Stimulated activated effector memory CD8-positive, alpha-beta T cell treated with anti-CD3 and anti-CD28 coated beads, Interleukin-12 subunit alpha, Interleukin-12 subunit beta, amount 100 ng/mL, for 72 hours (primary cell): ENCODE measurements at regions not wholly inside any gene's neighbourhood (a gene's known extent, or its start where the extent isn't known, plus 50 kb on each side); places are given as distances from the start of the nearest gene placed in this dataset.
A peak's percentile ranks its signal among the peaks of the same experiment; 100 is the strongest.

Source experiments
- ATAC-seq: fragments of 150-1000 bp; cut with Tn5 transposase; 2 replicates; pipeline ENCODE4 v1.10.0; 2021
- DNase-seq, 2 donors: peaks; one replicate each; pipeline ENCODE4 v3.0.0; 2021 to 2022; ENCODE audit warnings: low spot score in 2 of 2
- H3K27ac Mint-ChIP-seq: one replicate; pipeline ENCODE4 v1.8.0; 2022; ENCODE audit warnings: mild to moderate bottlenecking, mixed read lengths
- H3K36me3 Mint-ChIP-seq: one replicate; pipeline ENCODE4 v1.8.0; 2022; ENCODE audit warnings: mild to moderate bottlenecking, mixed read lengths
- H3K4me1 Mint-ChIP-seq: one replicate; pipeline ENCODE4 v1.8.0; 2022; ENCODE audit warnings: mixed read lengths
- H3K4me3 Mint-ChIP-seq: one replicate; pipeline ENCODE4 v1.8.0; 2022; ENCODE audit warnings: mild to moderate bottlenecking, mixed read lengths
- H3K9me3 Mint-ChIP-seq: one replicate; pipeline ENCODE4 v1.8.0; 2022; ENCODE audit warnings: mixed read lengths

DNA sequence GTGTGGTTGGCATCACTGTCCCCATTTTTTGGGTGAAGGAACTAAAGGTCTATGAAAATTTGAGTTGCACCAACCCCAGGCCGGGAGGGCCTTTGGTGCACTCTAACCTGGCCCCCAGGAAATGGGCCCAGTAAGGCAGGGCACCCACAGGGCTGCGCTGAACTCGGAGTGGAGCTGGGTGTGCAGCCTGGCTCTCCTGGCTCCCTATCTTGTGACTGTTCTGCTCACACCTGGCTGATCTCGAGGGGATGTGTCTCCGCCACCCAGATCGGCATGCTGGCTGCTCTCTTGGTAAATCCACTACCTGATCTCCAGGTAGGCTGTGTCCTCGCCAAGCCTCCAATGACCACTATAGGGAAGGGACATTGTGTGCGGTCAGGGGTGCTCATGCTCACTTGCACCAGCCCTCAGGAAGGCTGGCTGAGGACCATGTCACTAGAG is 259.8 kb downstream of the NSG2 start:
- Mint-ChIP-seq H3K27ac (no peak overlapping the region), H3K9me3 (no peaks in the 10 kb centered on the region), H3K4me3 (no peak overlapping the region), H3K4me1 (no peaks in the 10 kb centered on the region), H3K36me3 (no peaks in the 10 kb centered on the region)
- ATAC-seq (no peak), DNase-seq (no peak)

DNA sequence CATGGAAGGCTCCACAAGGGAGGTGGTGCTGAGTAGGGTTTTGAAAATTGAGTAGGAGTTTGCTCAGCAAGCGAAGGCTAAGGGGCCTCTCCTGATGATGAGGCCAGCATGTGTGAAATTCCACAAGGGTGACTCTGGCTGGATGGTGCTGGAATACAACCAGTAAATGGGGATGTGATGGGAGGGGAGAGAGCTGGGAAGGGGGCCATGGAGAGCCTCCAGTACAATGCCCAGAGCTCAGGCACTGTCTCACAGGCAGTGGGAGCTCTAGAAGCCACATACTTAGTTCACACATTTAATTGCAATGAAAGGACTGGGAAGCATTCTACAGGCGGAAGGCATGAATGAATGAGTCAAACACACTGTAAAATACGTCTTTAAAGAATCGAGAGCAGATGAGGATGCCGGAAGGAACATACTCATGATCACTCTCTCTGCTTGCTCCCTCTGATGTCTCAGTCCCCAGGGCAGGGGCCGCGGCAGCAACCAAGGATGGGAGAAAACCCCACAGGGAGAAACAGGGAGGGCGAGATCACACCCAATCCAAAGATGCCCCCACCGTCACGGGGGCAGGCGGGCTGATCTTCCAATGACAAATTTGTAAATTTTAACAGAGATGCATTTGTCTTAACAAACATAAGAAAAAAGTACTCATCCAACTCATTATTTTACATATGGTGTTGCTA is 261.0 kb downstream of the NSG2 start:
- ATAC-seq (no peak), DNase-seq (no peak)
- Mint-ChIP-seq H3K27ac (no peak overlapping the region), H3K4me3 (no peak overlapping the region), H3K9me3 (no peaks in the 10 kb centered on the region), H3K36me3 (no peaks in the 10 kb centered on the region), H3K4me1 (no peaks in the 10 kb centered on the region)

DNA sequence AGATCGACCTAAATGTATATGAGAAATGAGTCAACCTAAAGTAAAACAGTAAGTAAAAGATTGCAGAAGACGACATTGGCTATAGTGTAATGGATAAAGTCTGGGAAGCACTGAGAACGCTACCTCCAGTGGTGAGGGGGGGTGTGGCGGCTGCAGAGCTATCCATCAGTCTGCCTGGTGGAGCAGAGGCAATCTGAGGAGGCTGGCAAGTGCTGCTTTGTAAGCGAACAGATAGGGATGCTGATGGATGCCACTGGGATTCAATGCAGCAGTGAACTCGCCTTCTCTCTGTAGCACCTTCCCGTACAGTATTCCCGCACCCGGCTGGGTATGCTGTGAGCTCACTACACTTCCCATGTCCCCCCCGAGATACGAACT is 261.5 kb downstream of the NSG2 start:
- ATAC-seq (no peak), DNase-seq (no peak)
- H3K4me3 Mint-ChIP-seq: no peak overlapping the region
- no peaks in the 10 kb centered on the region for H3K36me3 Mint-ChIP-seq
- H3K9me3 Mint-ChIP-seq: no peaks in the 10 kb centered on the region
- no peak overlapping the region for H3K27ac Mint-ChIP-seq
- H3K4me1 Mint-ChIP-seq: no peaks in the 10 kb centered on the region

DNA sequence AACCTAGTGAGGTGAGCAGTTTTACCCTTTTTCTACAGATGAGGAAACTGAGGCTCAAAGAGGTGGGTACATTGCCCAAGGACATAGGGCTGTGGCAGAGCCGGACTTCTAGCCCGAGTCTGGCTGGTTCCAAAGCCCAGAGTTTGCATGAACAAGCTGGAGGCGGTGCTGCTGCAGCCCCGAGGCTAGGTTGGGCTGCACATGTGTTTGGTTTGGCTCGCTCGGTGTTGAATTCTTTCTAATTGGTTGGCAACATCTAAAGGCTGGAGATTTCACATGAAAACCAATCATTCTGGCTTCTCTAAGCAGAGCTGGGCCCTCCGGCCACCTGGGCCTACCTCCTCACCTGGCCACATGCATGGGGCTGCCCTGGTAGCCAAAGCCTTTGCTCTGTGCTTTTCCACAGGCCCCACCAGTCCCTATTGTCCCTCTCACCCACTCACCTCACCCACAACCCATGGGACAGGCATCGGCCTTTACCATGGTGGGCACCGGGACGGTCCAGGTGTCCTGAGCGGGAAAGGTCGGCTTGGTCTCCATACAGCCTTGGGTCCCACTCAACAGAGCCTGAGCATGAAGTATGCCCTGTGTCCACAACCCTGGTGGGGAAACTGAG is 262.3 kb downstream of the NSG2 start:
- no peak for DNase-seq
- Mint-ChIP-seq H3K9me3 (no peaks in the 10 kb centered on the region), H3K27ac (no peak overlapping the region), H3K4me3 (no peak overlapping the region), H3K4me1 (no peaks in the 10 kb centered on the region), H3K36me3 (no peaks in the 10 kb centered on the region)
- ATAC-seq: no peak

DNA sequence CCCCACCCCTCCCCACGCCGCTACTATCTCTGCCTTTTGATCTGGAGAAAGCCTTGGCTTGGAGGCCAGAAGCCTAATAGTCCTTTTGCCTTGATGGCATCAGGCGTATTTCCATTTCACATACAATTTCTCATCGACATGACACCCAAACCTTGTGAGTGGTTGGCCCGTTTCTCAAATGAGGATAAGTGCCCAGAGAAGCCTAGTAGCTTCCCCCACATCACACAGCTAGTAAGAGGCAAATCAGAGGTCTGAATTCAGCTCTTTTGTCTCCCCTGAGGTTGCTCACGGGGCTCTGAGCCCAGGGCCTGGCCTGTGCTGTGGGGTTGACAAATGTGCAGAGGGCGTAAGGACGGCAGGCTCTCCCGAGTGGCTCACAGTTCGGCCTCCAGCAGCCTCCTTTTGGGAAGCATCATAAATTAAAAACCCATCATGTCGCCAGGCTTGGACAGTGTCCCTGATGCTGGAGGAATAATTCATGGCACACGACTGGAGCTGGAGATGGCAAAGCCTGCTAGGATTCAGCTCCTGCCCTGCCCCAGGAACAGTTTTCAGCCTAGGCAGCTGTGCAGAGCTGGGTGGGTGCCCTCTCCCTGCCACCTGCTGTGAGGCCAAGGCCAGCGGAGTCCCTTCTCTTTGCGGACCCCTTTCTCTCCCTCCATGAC is 263.8 kb downstream of the NSG2 start:
- Mint-ChIP-seq H3K4me3 (no peak overlapping the region), H3K27ac (no peak overlapping the region), H3K4me1 (no peaks in the 10 kb centered on the region), H3K36me3 (no peaks in the 10 kb centered on the region), H3K9me3 (no peaks in the 10 kb centered on the region)
- DNase-seq: no peak
- no peak for ATAC-seq

DNA sequence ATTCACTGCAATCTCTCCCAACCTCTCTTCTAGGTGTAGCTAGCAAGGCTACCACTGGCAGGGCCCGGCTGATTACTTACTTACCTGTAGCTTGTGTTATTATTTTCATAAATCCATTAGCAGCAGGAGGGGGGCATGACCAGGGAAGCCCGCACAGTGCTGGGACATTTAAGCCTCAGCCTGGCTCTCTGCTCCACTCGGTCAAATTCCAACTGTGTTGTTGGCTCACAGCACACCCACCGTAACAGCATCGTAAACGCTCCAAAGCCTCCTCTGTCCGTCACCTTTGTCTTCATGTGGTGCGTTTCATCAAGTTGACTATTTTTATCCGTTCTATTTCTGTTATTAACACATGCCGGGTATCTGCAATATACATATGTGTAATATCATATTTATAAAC is 264.7 kb downstream of the NSG2 start:
- Mint-ChIP-seq H3K9me3 (no peaks in the 10 kb centered on the region), H3K36me3 (no peaks in the 10 kb centered on the region), H3K27ac (no peak overlapping the region), H3K4me3 (no peak overlapping the region), H3K4me1 (no peaks in the 10 kb centered on the region)
- ATAC-seq: no peak
- no peak for DNase-seq

DNA sequence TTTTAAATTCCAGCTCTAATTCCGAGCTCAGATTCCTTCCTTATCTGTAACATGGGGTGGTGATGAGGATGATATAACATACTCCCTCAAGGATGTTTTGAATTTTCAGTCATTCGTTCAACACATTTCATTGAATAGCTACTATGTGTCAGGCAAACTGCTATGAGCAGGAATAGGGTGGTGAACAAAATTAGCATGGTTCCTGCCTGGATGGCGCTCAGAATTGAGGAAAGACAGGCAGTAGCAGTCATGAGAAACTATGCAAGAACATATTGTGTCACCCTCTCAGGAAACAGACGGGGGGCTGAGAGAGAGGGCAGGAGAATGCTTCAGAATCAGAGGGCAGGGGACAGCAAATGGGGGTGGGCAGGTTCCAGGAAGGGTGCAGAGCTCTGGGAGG is 265.2 kb downstream of the NSG2 start:
- ATAC-seq (no peak), DNase-seq (no peak)
- no peak overlapping the region for H3K27ac Mint-ChIP-seq
- H3K4me1 Mint-ChIP-seq: no peaks in the 10 kb centered on the region
- H3K9me3 Mint-ChIP-seq: no peaks in the 10 kb centered on the region
- H3K4me3 Mint-ChIP-seq: no peak overlapping the region
- no peaks in the 10 kb centered on the region for H3K36me3 Mint-ChIP-seq

DNA sequence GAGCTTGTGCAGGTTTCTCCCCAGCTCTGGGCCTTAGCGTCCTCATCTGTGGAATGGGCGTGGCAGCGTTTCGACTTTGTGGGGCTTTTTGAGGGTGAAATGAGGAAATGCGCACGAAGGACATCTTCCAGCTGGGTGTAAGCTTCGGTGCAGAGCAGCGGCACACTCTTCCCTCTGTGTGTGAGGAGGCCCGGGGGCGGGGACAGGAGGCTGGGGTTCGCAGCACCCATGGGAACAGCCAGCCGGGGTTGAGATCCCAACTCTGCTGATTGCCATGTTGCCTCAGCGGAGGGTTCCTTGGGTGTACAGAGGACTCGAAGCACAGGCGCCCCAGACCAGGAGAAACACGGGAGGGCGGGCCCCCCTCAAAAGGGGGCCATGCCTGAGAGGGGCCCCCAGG is 265.6 kb downstream of the NSG2 start:
- ATAC-seq (no peak), DNase-seq (no peak)
- Mint-ChIP-seq H3K9me3 (no peaks in the 10 kb centered on the region), H3K27ac (no peak overlapping the region), H3K4me3 (no peak overlapping the region), H3K36me3 (no peaks in the 10 kb centered on the region), H3K4me1 (no peaks in the 10 kb centered on the region)

DNA sequence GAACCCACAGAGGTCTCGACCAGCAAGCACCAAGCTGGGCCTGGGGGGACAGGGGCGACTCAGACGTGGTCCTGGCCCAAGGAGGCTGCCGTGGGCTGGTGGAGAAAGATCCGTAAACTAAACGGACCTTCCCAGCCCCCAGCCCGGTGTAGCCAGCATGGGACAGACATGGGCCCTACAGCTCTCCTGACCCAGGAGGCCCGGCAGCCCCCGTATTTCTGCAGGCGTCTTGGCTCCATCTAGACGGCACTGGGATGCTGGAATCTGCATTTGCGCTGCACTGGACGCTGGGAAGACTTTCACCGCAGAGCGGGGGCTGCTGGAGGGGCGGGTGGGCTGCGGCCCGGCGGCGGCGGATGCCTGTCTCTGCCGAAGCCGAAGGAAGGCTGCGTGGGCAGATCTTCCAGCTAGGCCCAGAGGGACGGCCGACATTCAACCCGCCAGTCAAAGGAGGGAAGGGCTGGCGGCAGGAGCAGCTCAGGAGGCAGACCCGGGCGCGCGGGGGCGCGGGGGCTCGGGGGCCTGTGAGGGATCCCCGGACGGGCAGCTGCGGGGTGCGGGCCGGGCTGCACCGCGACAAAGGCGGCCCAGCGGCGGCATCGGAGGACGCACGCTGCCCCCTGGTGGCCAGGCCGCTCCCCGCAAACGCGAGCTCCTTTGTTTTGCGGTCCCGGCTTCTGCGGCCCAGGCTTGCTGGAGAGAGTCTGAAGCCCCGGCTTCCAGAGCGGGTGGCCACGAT is 266.2 kb downstream of the NSG2 start:
- peak; percentile 47 for ATAC-seq
- Mint-ChIP-seq H3K4me3 (no peak overlapping the region), H3K36me3 (no peaks in the 10 kb centered on the region), H3K9me3 (no peaks in the 10 kb centered on the region), H3K4me1 (no peaks in the 10 kb centered on the region), H3K27ac (no peak overlapping the region)
- peak; percentile 35 to 72 for DNase-seq

DNA sequence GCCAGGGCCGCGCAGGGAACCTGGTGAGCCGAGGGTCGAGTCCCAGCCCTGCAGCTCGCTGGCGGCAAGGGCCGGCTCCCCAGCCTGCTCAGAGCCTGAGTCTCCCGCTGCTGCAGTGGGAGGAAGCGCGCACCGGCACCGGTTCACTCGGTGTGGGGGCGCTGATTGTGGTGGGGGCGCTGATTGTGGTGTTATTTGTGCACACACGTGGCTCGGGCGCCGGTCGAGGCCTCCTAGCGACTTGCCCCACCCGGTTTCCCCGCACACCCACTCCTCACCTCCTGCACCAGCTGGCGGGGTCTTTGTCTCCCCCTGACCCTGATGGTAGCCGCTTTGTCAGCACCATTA is 266.7 kb downstream of the NSG2 start:
- Mint-ChIP-seq H3K27ac (no peak overlapping the region), H3K9me3 (no peaks in the 10 kb centered on the region), H3K36me3 (no peaks in the 10 kb centered on the region), H3K4me3 (no peak overlapping the region), H3K4me1 (no peaks in the 10 kb centered on the region)
- DNase-seq (no peak), ATAC-seq (no peak)

DNA sequence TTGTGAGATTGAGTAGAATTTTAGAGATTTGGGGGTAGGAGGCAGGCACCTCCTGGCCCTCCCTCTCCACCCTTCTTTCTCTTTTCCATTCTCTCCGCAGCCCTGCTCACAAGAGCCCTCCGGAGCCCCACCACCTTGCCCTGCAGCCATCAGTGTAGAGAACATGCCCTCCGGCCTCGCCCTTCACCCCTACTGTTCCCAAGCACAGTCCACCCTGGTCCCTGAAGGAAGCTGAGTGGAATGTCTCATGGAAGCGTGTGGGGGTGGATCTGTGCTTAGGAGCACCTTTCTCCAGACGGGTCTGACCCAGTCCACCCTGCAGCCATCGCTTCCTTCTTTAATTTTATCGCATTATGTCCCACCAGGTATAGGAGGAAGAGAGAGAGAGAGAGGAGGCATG is 267.1 kb downstream of the NSG2 start:
- DNase-seq (no peak), ATAC-seq (no peak)
- Mint-ChIP-seq H3K36me3 (no peaks in the 10 kb centered on the region), H3K27ac (no peak overlapping the region), H3K4me3 (no peak overlapping the region), H3K9me3 (no peaks in the 10 kb centered on the region), H3K4me1 (no peaks in the 10 kb centered on the region)

DNA sequence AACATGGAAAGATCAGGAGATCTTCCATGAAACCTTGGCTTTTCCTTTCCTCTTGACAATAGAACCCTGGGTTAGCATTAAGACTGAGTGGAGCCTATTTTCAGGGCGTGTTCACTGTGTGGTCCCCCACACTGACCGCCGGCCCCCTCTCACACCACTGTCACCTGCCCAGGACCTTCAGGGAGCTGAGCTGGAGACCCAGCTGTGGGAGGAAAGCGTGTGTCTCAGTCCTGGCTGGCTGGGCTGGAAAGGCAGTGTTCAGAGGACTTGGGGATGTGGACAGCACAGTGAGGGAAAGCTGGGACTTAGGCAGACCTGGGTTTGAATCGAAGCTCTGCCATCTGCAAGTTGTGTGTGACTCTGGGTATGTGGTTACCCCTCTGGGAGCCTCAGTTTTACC is 268.1 kb downstream of the NSG2 start:
- Mint-ChIP-seq H3K9me3 (no peaks in the 10 kb centered on the region), H3K4me3 (no peak overlapping the region), H3K27ac (no peak overlapping the region), H3K4me1 (no peaks in the 10 kb centered on the region), H3K36me3 (no peaks in the 10 kb centered on the region)
- DNase-seq (no peak), ATAC-seq (no peak)

DNA sequence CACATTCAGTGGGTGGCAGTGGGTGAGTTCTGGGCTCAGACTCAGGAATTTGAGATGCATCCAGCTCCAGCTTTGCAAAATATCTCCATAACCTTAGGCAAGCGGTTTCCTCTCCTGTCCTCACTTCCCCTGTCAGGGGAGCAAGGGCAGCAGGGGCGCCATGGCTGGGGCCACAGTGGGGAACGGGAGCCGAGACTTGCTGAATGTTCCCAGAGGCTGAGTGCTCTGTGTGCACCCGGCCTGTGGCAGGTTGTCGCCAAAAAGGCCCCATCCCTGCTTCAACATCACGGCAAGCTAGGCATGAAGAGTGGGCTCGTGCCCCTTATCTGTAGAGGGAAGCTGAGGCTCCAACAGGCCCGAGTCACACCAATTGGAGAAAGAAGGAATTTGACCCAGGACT is 268.8 kb downstream of the NSG2 start:
- Mint-ChIP-seq H3K36me3 (no peaks in the 10 kb centered on the region), H3K4me1 (no peaks in the 10 kb centered on the region), H3K9me3 (no peaks in the 10 kb centered on the region), H3K27ac (no peak overlapping the region), H3K4me3 (no peak overlapping the region)
- DNase-seq (no peak), ATAC-seq (no peak)

DNA sequence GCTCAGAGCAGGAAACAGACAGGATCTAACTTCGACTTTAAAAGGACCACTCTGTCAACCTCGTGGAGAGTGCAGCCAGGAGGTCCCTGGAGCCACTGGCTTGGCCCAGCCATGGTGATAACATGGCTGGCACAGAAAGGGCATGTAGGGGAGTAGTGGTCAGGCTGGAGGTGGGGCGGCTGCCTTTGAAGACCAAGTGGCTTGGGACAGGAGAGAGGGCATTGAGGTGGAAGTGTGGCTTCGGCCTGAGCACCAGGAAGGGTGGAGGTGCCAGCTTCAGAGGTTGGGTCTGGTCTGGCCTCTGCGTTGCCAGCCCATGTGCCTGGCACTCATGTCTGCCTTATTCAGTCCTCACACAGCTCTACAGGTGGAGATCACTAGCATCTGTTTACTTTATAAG is 270.0 kb downstream of the NSG2 start:
- no peaks in the 10 kb centered on the region for H3K36me3 Mint-ChIP-seq
- ATAC-seq: no peak
- H3K4me3 Mint-ChIP-seq: no peak overlapping the region
- H3K4me1 Mint-ChIP-seq: no peaks in the 10 kb centered on the region
- DNase-seq: no peak
- H3K27ac Mint-ChIP-seq: no peak overlapping the region
- no peaks in the 10 kb centered on the region for H3K9me3 Mint-ChIP-seq

DNA sequence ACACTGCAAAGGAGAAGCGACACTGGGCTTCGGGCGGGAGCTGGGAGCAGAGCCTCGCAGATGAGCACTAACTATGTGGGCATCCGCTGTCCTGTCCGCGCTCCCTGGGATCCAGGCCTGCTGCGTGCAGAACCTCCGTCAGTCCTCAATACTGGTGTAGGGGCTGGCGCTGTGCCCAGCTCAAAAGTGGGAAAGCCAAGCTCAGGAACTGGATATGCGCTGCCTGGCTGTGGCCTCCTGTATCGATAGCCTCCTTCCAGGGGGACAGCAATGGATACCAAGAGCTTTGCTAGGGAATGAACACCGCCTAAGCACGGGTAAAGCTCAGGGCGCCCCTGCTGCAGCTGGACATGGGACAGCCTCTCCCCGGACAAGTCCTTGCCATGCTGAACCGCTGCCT is 270.4 kb downstream of the NSG2 start:
- Mint-ChIP-seq H3K27ac (no peak overlapping the region), H3K36me3 (no peaks in the 10 kb centered on the region), H3K4me3 (no peak overlapping the region), H3K4me1 (no peaks in the 10 kb centered on the region), H3K9me3 (no peaks in the 10 kb centered on the region)
- ATAC-seq (no peak), DNase-seq (no peak)

DNA sequence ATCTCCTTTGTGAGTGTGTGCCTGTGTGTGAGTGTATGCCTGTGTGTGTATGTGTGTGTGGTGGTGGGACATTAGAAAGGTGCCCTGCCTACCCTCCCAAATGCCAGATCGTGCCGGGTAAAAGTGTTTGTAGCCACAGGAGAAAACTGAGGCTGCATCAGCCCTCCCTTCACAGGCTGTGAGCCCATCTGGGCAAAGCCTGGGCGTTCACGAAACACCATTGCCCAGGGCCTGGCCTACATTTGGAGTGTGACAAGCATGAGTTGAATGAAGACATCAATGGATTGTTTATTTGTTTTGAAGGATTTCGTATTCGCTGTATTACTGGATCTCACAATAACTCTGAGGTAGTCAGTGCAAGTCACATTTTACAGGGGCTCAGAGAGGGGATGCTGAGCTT is 270.8 kb downstream of the NSG2 start:
- Mint-ChIP-seq H3K4me1 (no peaks in the 10 kb centered on the region), H3K36me3 (no peaks in the 10 kb centered on the region), H3K9me3 (no peaks in the 10 kb centered on the region), H3K4me3 (no peak overlapping the region), H3K27ac (no peak overlapping the region)
- ATAC-seq (no peak), DNase-seq (no peak)
